GM13977 (cell line): ENCODE measurements at regions not wholly inside any gene's neighbourhood (a gene's known extent, or its start where the extent isn't known, plus 50 kb on each side); places are given as distances from the start of the nearest gene placed in this dataset.
"Not testable (repeated sequence)": the region's sequence is repeated elsewhere in the genome, so short reads cannot be mapped to it uniquely, and the experiment has no call there.

Source experiments
- DNase-seq: peaks from one replicate; pipeline ENCODE4 v3.0.0; 2012; ENCODE audit warnings: low spot score
- in situ Hi-C: fragments of 300-500 bp; cut with MboI; formaldehyde crosslinking; loops from one replicate; pipeline ENCODE4 v1.12.0; 2022; ENCODE audit warnings: low sequenced_read_pairs, low pct_unique_long_range_greater_than_20kb, mixed read lengths, inconsistent platforms; ENCODE audit not compliant: unreplicated experiment
- TF ChIP-seq, protein P1 (sequence below): IDR thresholded peaks from 2 replicates; pipeline ENCODE4 v1.5.1; 2012; ENCODE audit warnings: mild to moderate bottlenecking, control low read depth; ENCODE audit not compliant: insufficient read depth; ENCODE audit errors: extremely low read depth, missing control alignments

DNA sequence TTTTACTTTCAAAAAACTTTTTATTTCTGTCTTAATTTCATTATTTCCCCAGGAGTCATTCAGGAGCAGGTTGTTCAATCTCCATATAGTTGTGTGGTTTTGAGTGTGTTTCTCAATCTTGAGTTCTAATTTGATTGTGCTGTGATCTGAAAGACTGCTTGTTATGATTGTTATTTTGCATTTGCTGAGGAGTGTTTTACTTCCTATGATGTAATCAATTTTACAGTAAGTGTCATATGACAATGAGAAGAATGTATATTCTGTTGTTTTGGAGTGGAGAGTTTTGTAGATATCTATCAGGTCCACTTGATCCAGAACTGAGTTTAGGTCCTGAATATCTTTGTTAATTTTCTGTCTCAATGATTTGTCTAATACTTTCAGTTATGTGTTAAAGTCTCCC lies 706.9 kb upstream of the CTNND2 start:
- in situ Hi-C loops: no loop called here
- DNase-seq: no peak
- TF ChIP-seq, protein P1, sequence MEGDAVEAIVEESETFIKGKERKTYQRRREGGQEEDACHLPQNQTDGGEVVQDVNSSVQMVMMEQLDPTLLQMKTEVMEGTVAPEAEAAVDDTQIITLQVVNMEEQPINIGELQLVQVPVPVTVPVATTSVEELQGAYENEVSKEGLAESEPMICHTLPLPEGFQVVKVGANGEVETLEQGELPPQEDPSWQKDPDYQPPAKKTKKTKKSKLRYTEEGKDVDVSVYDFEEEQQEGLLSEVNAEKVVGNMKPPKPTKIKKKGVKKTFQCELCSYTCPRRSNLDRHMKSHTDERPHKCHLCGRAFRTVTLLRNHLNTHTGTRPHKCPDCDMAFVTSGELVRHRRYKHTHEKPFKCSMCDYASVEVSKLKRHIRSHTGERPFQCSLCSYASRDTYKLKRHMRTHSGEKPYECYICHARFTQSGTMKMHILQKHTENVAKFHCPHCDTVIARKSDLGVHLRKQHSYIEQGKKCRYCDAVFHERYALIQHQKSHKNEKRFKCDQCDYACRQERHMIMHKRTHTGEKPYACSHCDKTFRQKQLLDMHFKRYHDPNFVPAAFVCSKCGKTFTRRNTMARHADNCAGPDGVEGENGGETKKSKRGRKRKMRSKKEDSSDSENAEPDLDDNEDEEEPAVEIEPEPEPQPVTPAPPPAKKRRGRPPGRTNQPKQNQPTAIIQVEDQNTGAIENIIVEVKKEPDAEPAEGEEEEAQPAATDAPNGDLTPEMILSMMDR: no peak

DNA sequence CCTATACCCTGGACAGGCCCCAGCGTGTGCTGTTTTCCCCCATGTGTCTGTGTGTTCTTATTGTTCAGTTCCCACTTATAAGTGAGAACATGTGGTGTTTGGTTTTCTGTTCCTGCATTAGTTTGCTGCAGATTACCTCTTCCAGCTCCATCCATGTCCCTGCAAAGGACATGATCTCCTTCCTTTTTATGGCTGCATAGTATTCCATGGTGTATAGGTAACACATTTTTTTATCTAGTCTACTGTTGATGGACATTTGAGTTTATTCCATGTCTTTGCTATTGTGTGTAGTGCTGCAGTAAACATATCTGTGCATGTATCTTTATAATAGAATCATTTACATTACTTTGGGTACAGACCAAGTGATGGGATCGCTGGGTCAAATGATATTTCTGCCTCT lies 703.6 kb upstream of the CTNND2 start:
- in situ Hi-C loops, DNase-seq: not testable (repeated sequence)

DNA sequence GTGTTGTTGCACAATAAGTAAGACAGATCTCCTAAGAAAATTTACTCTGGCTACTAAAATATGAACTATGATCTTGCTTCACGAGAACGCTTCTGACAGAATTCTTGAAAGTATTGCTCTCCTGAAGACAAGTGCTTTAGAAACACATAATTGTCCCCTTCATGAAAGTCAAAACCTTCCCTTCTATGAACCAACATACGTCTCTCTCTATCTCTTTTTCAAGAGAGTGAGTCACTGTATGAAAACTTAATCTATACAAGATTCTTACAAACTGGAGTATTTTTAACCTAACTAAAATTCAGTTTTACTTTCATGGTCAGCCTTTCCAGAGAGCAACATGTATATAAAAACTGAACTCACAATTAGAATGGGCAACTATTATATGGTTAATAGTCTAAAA lies 688.0 kb upstream of the CTNND2 start:
- no peak for DNase-seq
- in situ Hi-C loops: no loop called here
- TF ChIP-seq, protein P1: no peak

DNA sequence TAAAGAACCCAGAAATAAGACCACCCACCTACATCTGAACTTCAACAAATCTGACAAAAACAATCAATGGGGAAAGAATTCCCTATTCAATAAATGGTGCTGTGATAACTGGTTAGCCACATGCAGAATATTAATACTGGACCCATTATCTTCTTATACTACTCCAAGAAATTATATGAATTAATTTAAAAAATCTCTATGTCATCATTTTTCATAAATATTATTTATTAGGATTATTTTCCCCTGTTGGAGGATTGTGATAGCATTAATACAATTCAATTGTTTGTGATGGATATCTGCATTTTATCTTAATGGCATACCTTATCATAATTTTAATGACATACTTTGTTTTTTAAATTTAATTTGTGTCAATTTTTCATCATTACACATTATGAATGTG lies 682.2 kb upstream of the CTNND2 start:
- TF ChIP-seq, protein P1: no peak
- no peak for DNase-seq
- in situ Hi-C loops: no loop called here

DNA sequence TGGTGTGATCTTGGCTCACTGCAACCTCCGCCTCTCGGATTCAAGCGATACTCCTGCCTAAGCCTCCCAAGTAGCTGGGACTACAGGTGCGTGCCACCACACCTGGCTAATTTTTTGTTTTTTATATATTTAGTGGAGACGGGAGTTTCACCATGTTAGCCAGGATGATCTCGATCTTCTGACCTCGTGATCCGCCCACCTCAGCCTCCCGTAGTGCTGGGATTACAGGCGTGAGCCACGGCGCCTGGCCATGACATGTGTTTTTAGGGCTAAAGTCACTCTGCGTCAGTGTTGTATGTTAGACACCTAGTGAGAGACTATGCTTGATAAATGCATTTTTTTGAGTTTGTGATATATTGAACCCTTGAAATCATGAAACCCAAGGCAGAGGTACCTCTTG lies 674.6 kb upstream of the CTNND2 start:
- DNase-seq, in situ Hi-C loops: not testable (repeated sequence)

DNA sequence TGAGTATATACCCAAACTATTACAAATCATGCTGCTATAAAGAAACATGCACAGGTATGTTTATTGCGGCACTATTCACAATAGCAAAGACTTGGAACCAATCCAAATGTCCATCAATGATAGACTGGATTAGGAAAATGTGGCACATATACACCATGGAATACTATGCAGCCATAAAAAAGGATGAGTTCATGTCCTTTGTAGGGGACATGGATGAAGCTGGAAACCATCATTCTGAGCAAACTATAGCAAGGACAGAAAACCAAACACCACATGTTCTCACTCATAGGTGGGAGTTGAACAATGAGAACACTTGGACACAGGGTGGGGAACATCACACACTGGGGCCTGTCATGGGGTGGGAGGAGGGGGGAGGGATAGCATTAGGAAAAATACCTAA lies 672.7 kb upstream of the CTNND2 start:
- DNase-seq, in situ Hi-C loops: not testable (repeated sequence)

DNA sequence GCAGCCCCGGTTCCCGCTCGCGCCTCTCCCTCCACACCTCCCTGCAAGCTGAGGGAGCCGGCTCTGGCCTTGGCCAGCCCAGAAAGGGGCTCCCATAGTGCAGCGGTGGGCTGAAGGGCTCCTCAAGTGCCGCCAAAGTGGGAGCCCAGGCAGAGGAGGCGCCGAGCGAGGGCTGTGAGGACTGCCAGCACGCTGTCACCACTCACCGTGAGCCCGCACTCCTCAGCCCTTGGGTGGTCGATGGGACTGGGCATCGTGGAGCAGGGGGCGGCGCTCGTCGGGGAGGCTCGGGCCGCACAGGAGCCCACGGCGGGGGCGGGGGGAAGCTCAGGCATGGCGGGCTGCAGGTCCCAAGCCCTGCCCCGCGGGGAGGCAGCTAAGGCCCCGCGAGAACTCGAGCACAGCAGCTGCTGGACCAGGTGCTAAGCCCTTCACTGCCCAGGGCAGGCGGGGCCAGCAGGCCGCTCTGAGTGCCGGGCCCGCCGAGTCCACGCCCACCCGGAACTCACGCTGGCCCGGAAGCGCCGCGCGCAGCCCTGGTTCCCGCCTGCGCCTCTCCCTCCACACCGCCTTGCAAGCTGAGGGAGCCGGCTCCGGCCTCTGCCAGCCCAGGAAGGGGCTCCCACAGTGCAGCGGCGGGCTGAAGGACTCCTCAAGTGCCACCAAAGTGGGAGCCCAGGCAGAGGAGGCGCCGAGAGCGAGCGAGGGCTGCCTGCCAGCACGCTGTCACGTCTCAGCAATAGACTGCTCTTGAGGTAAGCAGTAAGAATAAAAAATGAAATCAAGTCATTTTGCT lies 670.2 kb upstream of the CTNND2 start:
- DNase-seq, in situ Hi-C loops: not testable (repeated sequence)

DNA sequence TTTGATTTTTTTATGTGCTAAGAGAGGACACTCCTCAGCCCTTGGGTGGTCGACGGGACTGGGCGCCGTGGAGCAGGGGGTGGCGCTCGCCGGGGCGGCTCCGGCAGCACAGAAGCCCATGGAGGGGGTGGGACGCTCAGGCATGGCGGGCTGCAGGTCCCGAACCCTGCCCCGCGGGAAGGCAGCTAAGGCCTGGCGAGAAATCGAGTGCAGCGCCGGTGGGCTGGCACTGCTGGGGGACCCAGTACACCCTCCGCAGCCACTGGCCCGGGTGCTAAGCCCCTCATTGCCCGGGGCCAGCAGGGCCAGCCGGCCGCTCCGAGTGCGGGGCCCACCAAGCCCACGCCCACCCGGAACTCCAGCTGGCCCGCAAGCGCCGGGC lies 669.7 kb upstream of the CTNND2 start:
- DNase-seq, in situ Hi-C loops: not testable (repeated sequence)

DNA sequence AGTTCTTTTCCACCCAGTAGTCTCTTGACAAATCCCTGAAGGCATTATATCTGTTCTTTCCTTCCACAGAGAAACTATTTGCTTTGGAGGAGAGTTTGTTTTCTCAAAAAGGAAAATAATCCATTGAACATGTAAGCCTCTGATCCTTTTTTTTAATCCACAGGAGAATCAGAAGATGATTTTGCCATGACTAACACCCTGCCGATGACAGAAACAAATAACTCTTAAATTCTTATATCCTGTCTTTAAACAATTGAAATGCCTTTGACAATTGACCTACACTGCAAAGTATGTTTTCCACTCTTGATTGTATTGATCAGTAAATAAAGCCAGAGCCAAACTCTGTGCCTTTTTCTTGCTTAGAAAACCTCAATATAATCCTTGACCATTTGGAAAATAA lies 666.4 kb upstream of the CTNND2 start:
- in situ Hi-C loops: no loop called here
- no peak for DNase-seq

More for the DNA sequence above, 666.4 kb upstream of the CTNND2 start:
- TF ChIP-seq, protein P1: no peak
